SK-N-MC (cell line): ENCODE measurements at regions not wholly inside any gene's neighbourhood (a gene's known extent, or its start where the extent isn't known, plus 50 kb on each side); places are given as distances from the start of the nearest gene placed in this dataset.

ENCODE experiments used
- DNase-seq: peaks from one replicate; pipeline ENCODE4 v3.0.0-alpha.2; 2011; ENCODE audit warnings: low read depth, low spot score
- H3K27ac ChIP-seq: fragments of 200-600 bp; sonication (generic); 2 replicates; pipeline ENCODE4 v1.5.1; 2016; ENCODE audit warnings: mixed run types
- H3K36me3 ChIP-seq: fragments of 200-600 bp; sonication (generic); 2 replicates; pipeline ENCODE4 v1.6.1; 2017; ENCODE audit warnings: antibody characterized with exemption, low read length, mixed read lengths; ENCODE audit not compliant: insufficient read depth
- H3K4me3 ChIP-seq: fragments of 200-600 bp; sonication (generic); 2 replicates; pipeline ENCODE4 v1.5.1; 2016
- H3K9ac ChIP-seq: fragments of 200-600 bp; sonication (generic); 2 replicates; pipeline ENCODE4 v1.8.0; 2017; ENCODE audit warnings: mixed run types, mixed read lengths; ENCODE audit not compliant: insufficient read length
- H3K9me3 ChIP-seq: fragments of 200-600 bp; sonication (generic); 2 replicates; pipeline ENCODE4 v1.6.1; 2017; ENCODE audit warnings: low read depth, mild to moderate bottlenecking, antibody characterized with exemption, low read length, moderate library complexity, mixed read lengths
- EZH2 ChIP-seq: fragments of 200-600 bp; sonication (generic); IDR thresholded peaks from one replicate; pipeline ENCODE4 v1.6.1; 2017; ENCODE audit warnings: antibody characterized with exemption
- FOXP2 ChIP-seq: optimal IDR thresholded peaks from 2 replicates; pipeline ENCODE3; 2011; ENCODE audit warnings: mild to moderate bottlenecking, moderate library complexity; ENCODE audit not compliant: insufficient read depth; ENCODE audit errors: extremely low read length, control extremely low read depth
- POLR2AphosphoS5 ChIP-seq: IDR thresholded peaks from 2 replicates; pipeline ENCODE4 v1.6.1; 2012; ENCODE audit warnings: mild to moderate bottlenecking, low read depth, low read length, borderline replicate concordance

GRCh38 chr20:12203399-12203798, 285.7 kb downstream of the BTBD3 start:
- no peak for TF ChIP-seq POLR2AphosphoS5
- TF ChIP-seq EZH2 = no peak
- no peak for TF ChIP-seq FOXP2
- no peak for DNase-seq
- H3K36me3 ChIP-seq = no peaks in the 10 kb centered on the region
- no peak overlapping the region for H3K27ac ChIP-seq
- no peak overlapping the region for H3K4me3 ChIP-seq
- no peak overlapping the region for H3K9ac ChIP-seq
- no peaks in the 10 kb centered on the region for H3K9me3 ChIP-seq

GRCh38 chr20:12203981-12204380, 286.3 kb downstream of the BTBD3 start:
- no peaks in the 10 kb centered on the region for H3K36me3 ChIP-seq
- no peak overlapping the region for H3K9ac ChIP-seq
- TF ChIP-seq POLR2AphosphoS5 (no peak), EZH2 (no peak), FOXP2 (no peak)
- no peak overlapping the region for H3K27ac ChIP-seq
- H3K9me3 ChIP-seq = no peaks in the 10 kb centered on the region
- no peak overlapping the region for H3K4me3 ChIP-seq
- no peak for DNase-seq

- no peak overlapping the region for H3K27ac ChIP-seq
- no peaks in the 10 kb centered on the region for H3K36me3 ChIP-seq
- no peaks in the 10 kb centered on the region for H3K9me3 ChIP-seq
- H3K4me3 ChIP-seq = no peak overlapping the region
- no peak for TF ChIP-seq FOXP2
- no peak for TF ChIP-seq POLR2AphosphoS5
- TF ChIP-seq EZH2 = no peak
- DNase-seq = no peak
- H3K9ac ChIP-seq = no peak overlapping the region
Observed at GRCh38 chr20:12207875-12208274, 290.2 kb downstream of the BTBD3 start.

- H3K27ac ChIP-seq = no peak overlapping the region
- no peak overlapping the region for H3K4me3 ChIP-seq
- TF ChIP-seq FOXP2 (no peak), POLR2AphosphoS5 (no peak), EZH2 (no peak)
- no peaks in the 10 kb centered on the region for H3K9me3 ChIP-seq
- H3K36me3 ChIP-seq = no peaks in the 10 kb centered on the region
- no peak overlapping the region for H3K9ac ChIP-seq
- DNase-seq = no peak
Observed at GRCh38 chr20:12210591-12210990, 292.9 kb downstream of the BTBD3 start.

GRCh38 chr20:12211361-12211760, 293.7 kb downstream of the BTBD3 start:
- Histone ChIP-seq H3K27ac (no peak overlapping the region), H3K9me3 (no peaks in the 10 kb centered on the region), H3K36me3 (no peaks in the 10 kb centered on the region), H3K4me3 (no peak overlapping the region), H3K9ac (no peak overlapping the region)
- DNase-seq = no peak
- no peak for TF ChIP-seq EZH2
- TF ChIP-seq FOXP2 = no peak
- TF ChIP-seq POLR2AphosphoS5 = no peak

- TF ChIP-seq EZH2 = no peak
- TF ChIP-seq FOXP2 = no peak
- no peak for TF ChIP-seq POLR2AphosphoS5
- Histone ChIP-seq H3K9ac (no peak overlapping the region), H3K4me3 (no peak overlapping the region), H3K9me3 (no peaks in the 10 kb centered on the region), H3K27ac (no peak overlapping the region), H3K36me3 (no peaks in the 10 kb centered on the region)
- DNase-seq = no peak
Observed at GRCh38 chr20:12217382-12217781, 299.7 kb downstream of the BTBD3 start.

- Histone ChIP-seq H3K9me3 (no peaks in the 10 kb centered on the region), H3K4me3 (no peak overlapping the region), H3K36me3 (no peaks in the 10 kb centered on the region), H3K27ac (no peak overlapping the region), H3K9ac (no peak overlapping the region)
- no peak for TF ChIP-seq FOXP2
- TF ChIP-seq POLR2AphosphoS5 = no peak
- TF ChIP-seq EZH2 = no peak
- no peak for DNase-seq
Observed at GRCh38 chr20:12219798-12220197, 302.1 kb downstream of the BTBD3 start.

- no peak for DNase-seq
- H3K9me3 ChIP-seq = no peaks in the 10 kb centered on the region
- no peak overlapping the region for H3K9ac ChIP-seq
- H3K4me3 ChIP-seq = no peak overlapping the region
- H3K27ac ChIP-seq = no peak overlapping the region
- TF ChIP-seq FOXP2 (no peak), EZH2 (no peak), POLR2AphosphoS5 (no peak)
- no peaks in the 10 kb centered on the region for H3K36me3 ChIP-seq
Observed at GRCh38 chr20:12223057-12223456, 305.4 kb downstream of the BTBD3 start.

GRCh38 chr20:12225898-12226297, 308.2 kb downstream of the BTBD3 start:
- no peak for TF ChIP-seq POLR2AphosphoS5
- no peak for TF ChIP-seq FOXP2
- no peak for DNase-seq
- H3K36me3 ChIP-seq = no peaks in the 10 kb centered on the region
- no peak overlapping the region for H3K27ac ChIP-seq
- no peak overlapping the region for H3K4me3 ChIP-seq
- no peak overlapping the region for H3K9ac ChIP-seq
- H3K9me3 ChIP-seq = no peaks in the 10 kb centered on the region
